ENCODE measurements at regions not wholly inside any gene's neighbourhood (a gene's known extent, or its start where the extent isn't known, plus 50 kb on each side); places are given as distances from the start of the nearest gene placed in this dataset.

DNA sequence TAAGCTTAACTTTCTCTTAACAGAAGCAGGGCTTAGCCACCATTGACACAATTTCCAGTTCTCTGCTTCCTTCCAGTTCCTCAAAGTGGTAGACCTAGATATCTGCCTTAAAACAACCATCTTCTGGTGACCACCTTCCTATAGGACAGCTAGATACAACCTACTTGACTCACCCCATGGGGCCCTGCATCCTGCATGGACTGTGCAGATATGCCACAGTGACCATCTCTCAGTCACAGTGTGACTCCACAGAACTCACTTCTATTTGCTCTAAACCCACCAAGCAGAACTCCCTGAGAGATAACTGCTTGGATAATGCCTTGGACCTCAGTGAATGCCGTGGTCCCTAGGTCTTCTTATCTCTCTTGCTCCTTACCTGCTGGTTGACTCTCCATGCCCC is 621.6 kb downstream of the IQCM start:
- TF ChIP-seq, protein P1, sequence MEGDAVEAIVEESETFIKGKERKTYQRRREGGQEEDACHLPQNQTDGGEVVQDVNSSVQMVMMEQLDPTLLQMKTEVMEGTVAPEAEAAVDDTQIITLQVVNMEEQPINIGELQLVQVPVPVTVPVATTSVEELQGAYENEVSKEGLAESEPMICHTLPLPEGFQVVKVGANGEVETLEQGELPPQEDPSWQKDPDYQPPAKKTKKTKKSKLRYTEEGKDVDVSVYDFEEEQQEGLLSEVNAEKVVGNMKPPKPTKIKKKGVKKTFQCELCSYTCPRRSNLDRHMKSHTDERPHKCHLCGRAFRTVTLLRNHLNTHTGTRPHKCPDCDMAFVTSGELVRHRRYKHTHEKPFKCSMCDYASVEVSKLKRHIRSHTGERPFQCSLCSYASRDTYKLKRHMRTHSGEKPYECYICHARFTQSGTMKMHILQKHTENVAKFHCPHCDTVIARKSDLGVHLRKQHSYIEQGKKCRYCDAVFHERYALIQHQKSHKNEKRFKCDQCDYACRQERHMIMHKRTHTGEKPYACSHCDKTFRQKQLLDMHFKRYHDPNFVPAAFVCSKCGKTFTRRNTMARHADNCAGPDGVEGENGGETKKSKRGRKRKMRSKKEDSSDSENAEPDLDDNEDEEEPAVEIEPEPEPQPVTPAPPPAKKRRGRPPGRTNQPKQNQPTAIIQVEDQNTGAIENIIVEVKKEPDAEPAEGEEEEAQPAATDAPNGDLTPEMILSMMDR (IDR thresholded peaks at IDR 0.05; ENCODE audit: control extremely low read depth in 1 of 3, insufficient read depth in 1 of 3, low read depth in 1 of 3, low read length in 3 of 3), result no peak
- TF ChIP-seq POLR2A (IDR thresholded peaks at IDR 0.05; ENCODE audit: control extremely low read depth in 1 of 2, low read depth in 2 of 2, low read length in 2 of 2), result no peak
- TF ChIP-seq SP2 (IDR thresholded peaks at IDR 0.05; ENCODE audit: low read length), result no peak
- TF ChIP-seq EP300 (IDR thresholded peaks at IDR 0.05; ENCODE audit: borderline replicate concordance in 1 of 2, low read depth in 2 of 2, low read length in 2 of 2), result no peak
- TF ChIP-seq TAF1 (IDR thresholded peaks at IDR 0.05; ENCODE audit: low read depth, low read length), result no peak
- no peak for TF ChIP-seq MAX (IDR thresholded peaks at IDR 0.05)
- no peak for TF ChIP-seq ASH2L (IDR thresholded peaks at IDR 0.05; ENCODE audit: low read length)
- TF ChIP-seq GABPA (IDR thresholded peaks at IDR 0.05; ENCODE audit: borderline replicate concordance, insufficient read depth, low read length), result no peak
- no peak for TF ChIP-seq SIN3A (conservative IDR thresholded peaks at IDR 0.05 in 1 of 2, IDR thresholded peaks at IDR 0.05 in 1 of 2; ENCODE audit: low read depth in 1 of 2, low read length in 2 of 2)
- TF ChIP-seq GTF2F1 (IDR thresholded peaks at IDR 0.05; ENCODE audit: borderline replicate concordance, low read depth, low read length), result no peak
- no peak for TF ChIP-seq YY1 (IDR thresholded peaks at IDR 0.05; ENCODE audit: low read depth, low read length)
- TF ChIP-seq RAD21 (IDR thresholded peaks at IDR 0.05 in 1 of 2, conservative IDR thresholded peaks at IDR 0.05 in 1 of 2; ENCODE audit: low read depth in 2 of 2, low read length in 2 of 2), result no peak
- no peak for TF ChIP-seq TCF12 (IDR thresholded peaks at IDR 0.05; ENCODE audit: low read depth, low read length)
- no peak for TF ChIP-seq RBBP5 (IDR thresholded peaks at IDR 0.05; ENCODE audit: borderline replicate concordance, low read depth, low read length)

Data from H1 (cell line).